Upper lobe of left lung (tissue), 4 donors: ENCODE measurements at regions not wholly inside any gene's neighbourhood (a gene's known extent, or its start where the extent isn't known, plus 50 kb on each side); places are given as distances from the start of the nearest gene placed in this dataset.

ENCODE experiments used
- EP300 ChIP-seq, 4 donors: sonication (generic); formaldehyde crosslinking; IDR thresholded peaks; one replicate each; pipeline ENCODE4 v1.5.1; 2017; ENCODE audit warnings: antibody characterized with exemption in 4 of 4, control low read depth in 2 of 4
- POLR2A ChIP-seq, 4 donors: fragments of 450-650 bp; IDR thresholded peaks; one replicate each; pipeline ENCODE4 v1.5.1; 2016 to 2017; ENCODE audit warnings: antibody characterized with exemption in 4 of 4, mild to moderate bottlenecking in 2 of 4
- POLR2AphosphoS5 ChIP-seq, 2 donors: sonication (generic); formaldehyde crosslinking; IDR thresholded peaks; one replicate each; pipeline ENCODE4 v1.5.1; 2017; ENCODE audit warnings: antibody characterized with exemption in 2 of 2
- TF ChIP-seq, protein P1 (sequence below), 6 experiments: fragments of 450-650 bp in 4 of 6; fragments of 200-600 bp in 2 of 6; sonication (generic) in 2 of 6; IDR thresholded peaks; one replicate each; pipeline ENCODE4 v1.5.1; 2016 to 2019; ENCODE audit warnings: antibody characterized with exemption in 6 of 6

DNA sequence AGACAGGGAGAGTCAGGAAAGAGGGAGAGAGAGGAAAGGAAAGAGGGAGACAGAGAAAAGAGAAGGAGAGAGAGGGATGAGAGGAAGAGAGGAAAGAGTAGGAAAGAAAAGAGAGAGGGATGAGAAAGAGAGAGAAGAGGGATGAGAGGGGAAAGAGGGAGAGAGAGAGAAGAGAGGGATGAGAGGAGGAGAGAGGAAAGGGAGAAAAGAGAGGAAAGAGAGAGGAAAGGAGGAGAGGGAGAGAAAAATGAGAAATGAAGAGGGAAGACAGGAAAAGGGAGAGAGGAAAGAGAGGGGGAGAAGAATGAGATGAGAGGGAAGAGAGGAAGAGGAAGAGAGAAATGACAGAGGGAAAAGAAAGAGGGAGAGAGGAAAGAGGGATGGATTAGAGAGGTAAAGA, 207.0 kb upstream of the SKOR2 start:
- TF ChIP-seq, protein P1, sequence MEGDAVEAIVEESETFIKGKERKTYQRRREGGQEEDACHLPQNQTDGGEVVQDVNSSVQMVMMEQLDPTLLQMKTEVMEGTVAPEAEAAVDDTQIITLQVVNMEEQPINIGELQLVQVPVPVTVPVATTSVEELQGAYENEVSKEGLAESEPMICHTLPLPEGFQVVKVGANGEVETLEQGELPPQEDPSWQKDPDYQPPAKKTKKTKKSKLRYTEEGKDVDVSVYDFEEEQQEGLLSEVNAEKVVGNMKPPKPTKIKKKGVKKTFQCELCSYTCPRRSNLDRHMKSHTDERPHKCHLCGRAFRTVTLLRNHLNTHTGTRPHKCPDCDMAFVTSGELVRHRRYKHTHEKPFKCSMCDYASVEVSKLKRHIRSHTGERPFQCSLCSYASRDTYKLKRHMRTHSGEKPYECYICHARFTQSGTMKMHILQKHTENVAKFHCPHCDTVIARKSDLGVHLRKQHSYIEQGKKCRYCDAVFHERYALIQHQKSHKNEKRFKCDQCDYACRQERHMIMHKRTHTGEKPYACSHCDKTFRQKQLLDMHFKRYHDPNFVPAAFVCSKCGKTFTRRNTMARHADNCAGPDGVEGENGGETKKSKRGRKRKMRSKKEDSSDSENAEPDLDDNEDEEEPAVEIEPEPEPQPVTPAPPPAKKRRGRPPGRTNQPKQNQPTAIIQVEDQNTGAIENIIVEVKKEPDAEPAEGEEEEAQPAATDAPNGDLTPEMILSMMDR (IDR thresholded peaks at IDR 0.05) = no peak
- no peak for TF ChIP-seq POLR2AphosphoS5 (IDR thresholded peaks at IDR 0.05)
- TF ChIP-seq POLR2A (IDR thresholded peaks at IDR 0.05) = no peak
- no peak for TF ChIP-seq EP300 (IDR thresholded peaks at IDR 0.05)
